Mucosa of gallbladder (tissue), 1 donor: ENCODE measurements at regions not wholly inside any gene's neighbourhood (a gene's known extent, or its start where the extent isn't known, plus 50 kb on each side); places are given as distances from the start of the nearest gene placed in this dataset.
A peak's percentile ranks its signal among the peaks of the same experiment; 100 is the strongest.

ENCODE experiments used
- DNase-seq: peaks from one replicate; pipeline ENCODE4 v3.0.0-alpha.2; 2020; ENCODE audit warnings: low spot score
- donor health status: DM: no; HTN: no; CAD: no.

- no peak for DNase-seq
Measured at GRCh38 chr6:170135821-170136471, 154.9 kb downstream of the DLL1 start.

- no peak for DNase-seq
Measured at GRCh38 chr6:170135461-170135820, 155.4 kb downstream of the DLL1 start.

GRCh38 chr6:170134471-170135440 is 156.1 kb downstream of the DLL1 start:
- no peak for DNase-seq

- DNase-seq = peak; percentile 56
Measured at GRCh38 chr6:170134031-170134470, 156.8 kb downstream of the DLL1 start.

GRCh38 chr6:170132561-170132991 is 158.3 kb downstream of the DLL1 start:
- DNase-seq = no peak

GRCh38 chr6:170132011-170132521 is 158.8 kb downstream of the DLL1 start:
- DNase-seq = no peak

- DNase-seq = no peak
Measured at GRCh38 chr6:170131351-170131750, 159.5 kb downstream of the DLL1 start.

GRCh38 chr6:170130771-170131241 is 160.1 kb downstream of the DLL1 start:
- no peak for DNase-seq

- DNase-seq = no peak
Measured at GRCh38 chr6:170130201-170130621, 160.7 kb downstream of the DLL1 start.

- peak; percentile 56 for DNase-seq
Measured at GRCh38 chr6:170129691-170130171, 161.1 kb downstream of the DLL1 start.

GRCh38 chr6:170128811-170129681 is 161.8 kb downstream of the DLL1 start:
- DNase-seq = no peak

GRCh38 chr6:170128346-170128745 is 162.5 kb downstream of the DLL1 start:
- no peak for DNase-seq

- DNase-seq = no peak
Measured at GRCh38 chr6:170127151-170127550, 163.7 kb downstream of the DLL1 start.

GRCh38 chr6:170125456-170126300 is 165.2 kb downstream of the DLL1 start:
- DNase-seq = no peak

GRCh38 chr6:170124836-170125235 is 166.0 kb downstream of the DLL1 start:
- DNase-seq = peak; percentile 41

GRCh38 chr6:170124150-170124549 is 166.7 kb downstream of the DLL1 start:
- no peak for DNase-seq

GRCh38 chr6:170122651-170123050 is 168.2 kb downstream of the DLL1 start:
- DNase-seq = no peak

GRCh38 chr6:170117111-170117972 is 173.5 kb downstream of the DLL1 start:
- no peak for DNase-seq

GRCh38 chr6:170116636-170117035 is 174.2 kb downstream of the DLL1 start:
- DNase-seq = no peak
